GM21515 (cell line): ENCODE measurements at regions not wholly inside any gene's neighbourhood (a gene's known extent, or its start where the extent isn't known, plus 50 kb on each side); places are given as distances from the start of the nearest gene placed in this dataset.

Source experiments
- ATAC-seq: cut with Tn5 transposase; IDR thresholded peaks from one replicate; pipeline ENCODE4 v1.9.1; 2021; ENCODE audit not compliant: unreplicated experiment

DNA sequence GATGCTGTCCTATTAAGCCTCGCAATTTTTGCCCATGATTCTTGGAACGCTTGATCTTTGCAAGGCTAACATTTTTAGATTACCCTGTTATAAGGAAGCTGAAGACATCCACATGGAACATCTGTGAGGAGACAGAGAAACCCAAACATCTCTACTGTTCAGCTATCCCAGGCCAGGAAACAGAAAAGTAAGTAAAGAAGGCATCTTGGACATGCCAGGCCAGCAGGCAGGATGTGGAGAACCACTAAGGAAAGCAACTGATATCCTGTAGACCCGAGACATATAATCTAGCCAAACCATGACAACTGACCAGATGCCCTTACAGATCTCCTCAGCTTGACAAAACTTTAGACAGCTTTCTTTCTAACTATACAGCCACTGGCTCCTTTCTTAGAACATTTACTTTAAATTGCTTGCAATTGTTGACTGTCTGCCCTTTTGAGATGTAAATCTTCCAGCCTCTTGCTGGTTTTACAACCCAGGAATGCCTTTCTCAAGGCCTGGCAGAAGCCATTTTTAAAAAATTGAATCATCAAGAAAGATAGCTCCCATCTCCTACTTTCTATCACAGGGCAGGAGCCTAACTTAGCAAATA is 255.8 kb upstream of the DACH1 start:
- no peak for ATAC-seq

DNA sequence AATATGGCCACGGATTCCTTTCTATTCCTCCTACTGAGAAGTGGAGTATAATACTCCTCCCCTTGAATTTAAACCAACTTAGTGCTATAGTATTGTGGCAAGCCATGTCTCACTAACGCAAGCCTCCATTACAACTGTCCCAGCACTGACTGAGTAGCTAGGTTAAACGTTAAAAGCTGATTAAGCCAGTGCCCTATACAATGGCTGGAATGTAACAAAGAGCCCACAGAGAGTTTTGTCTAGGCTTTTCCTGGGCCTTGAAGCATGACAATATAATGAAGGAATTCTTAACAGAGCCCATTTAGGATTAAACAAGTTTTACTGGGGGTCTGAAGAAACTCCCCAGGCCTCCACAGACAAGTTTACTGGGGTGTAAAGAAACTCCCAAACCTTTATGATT is 254.5 kb upstream of the DACH1 start:
- no peak for ATAC-seq

DNA sequence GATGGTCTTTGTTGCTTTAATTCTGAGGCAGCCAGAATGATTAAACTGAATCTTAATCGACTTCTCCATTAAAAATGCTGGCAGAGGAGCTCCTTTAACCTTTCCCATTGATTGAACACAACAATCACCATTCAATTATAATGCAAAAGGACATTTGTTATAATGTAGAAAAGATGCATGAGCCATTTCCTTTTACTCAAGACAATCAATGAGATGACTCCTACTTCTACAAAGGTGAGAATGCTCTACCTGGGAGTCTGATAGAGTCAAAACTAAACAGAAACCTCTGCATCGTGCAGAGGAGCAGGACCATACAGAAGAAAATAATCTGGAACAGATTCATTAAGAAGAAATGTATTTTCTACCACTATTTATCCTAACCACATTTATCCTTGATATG is 253.6 kb upstream of the DACH1 start:
- ATAC-seq, result no peak

DNA sequence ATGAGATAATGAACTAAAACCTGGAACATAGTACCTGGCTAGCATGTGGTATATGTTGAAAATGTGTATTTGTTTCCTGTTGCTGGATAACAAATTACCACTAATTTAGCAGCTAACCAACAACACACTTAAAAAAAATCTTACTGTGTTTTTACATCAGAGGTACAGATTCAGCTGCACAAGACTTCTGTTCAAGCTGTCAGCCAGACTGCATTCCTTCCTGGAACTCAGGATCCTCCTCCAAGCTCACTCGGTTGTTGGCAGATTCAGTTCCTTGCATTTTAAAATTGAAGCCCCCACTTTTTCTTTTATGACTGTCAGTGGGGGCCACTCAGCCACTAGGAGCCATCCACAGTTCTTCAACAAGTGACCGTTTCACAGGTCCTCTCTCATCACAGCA is 246.9 kb upstream of the DACH1 start:
- ATAC-seq, result no peak

DNA sequence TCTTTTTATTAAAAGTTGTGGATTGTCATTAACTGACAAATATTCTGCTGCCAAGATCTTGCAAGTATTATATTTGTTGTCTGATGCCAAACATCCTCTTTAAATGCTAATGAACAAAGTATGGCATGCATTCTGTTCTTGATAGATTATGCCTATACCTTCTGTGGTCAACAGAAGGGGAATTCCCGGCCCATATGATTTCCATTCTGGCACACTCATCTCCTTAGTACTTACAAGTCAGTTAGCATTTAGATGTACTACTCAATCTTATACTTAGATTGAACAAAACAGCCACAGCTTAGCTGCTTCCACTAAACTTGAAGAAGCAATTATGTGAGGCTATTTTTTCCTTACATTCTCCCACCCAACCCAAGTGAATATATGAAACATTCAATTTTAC is 246.1 kb upstream of the DACH1 start:
- ATAC-seq, result no peak

DNA sequence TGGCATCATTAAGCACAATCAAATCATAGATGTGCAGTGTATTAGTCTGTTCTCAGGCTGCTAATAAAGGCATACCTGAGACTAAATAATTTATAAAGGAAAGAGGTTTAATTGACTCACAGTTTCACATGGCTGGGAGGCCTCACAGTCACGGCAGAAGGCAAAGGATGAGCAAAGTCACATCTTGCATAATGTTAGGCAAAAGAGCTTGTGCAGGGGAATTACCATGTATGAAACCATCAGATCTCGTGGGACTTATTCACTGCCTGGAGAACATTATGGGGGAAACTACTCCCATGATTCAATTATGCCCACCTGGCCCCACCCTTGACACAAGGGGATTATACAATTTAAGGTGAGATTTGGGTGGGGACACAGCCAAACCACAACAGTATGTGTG is 245.2 kb upstream of the DACH1 start:
- no peak for ATAC-seq

DNA sequence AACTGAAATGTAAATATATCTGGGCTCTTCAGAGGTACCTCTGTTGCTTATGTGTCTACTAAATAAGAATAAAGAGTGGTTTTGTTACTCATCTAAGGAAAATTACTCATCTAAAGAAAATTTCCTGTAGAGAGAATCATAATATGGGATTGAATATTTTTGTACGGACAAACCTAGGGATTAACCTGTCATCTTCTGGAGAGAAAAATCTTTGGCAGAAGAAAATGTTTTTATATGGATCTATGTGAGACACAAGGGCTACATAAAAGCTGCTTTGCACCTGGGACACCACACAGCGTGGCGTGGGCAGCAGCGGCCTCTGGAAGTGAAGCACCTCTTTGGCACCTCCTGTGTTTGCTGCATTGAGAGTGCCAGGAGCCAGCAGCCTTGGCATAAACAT is 242.9 kb upstream of the DACH1 start:
- no peak for ATAC-seq

DNA sequence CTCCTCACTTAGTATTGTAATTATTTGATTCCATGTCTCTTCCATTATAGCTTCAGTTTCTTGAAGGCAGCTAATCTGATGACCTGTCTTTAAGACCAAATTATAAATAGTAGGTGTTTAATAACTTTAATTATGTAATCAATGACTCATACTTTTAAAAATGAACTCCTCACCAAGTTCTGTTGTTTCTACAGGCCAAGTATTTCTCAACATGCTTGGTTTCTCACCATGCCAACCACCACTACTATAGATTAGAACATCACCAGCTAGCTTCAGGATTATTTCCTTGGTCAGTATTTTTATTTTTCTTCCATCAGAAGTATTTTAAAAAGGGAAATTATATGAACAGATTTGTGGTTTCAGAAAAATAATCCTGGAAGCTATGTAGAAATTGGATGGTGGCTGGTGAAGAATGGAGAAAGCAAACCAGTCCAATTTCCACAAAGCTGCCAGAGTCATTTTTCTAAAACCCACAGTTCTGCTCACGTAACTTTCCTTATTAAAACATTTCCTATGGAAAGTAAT is 237.7 kb upstream of the DACH1 start:
- ATAC-seq, result no peak

DNA sequence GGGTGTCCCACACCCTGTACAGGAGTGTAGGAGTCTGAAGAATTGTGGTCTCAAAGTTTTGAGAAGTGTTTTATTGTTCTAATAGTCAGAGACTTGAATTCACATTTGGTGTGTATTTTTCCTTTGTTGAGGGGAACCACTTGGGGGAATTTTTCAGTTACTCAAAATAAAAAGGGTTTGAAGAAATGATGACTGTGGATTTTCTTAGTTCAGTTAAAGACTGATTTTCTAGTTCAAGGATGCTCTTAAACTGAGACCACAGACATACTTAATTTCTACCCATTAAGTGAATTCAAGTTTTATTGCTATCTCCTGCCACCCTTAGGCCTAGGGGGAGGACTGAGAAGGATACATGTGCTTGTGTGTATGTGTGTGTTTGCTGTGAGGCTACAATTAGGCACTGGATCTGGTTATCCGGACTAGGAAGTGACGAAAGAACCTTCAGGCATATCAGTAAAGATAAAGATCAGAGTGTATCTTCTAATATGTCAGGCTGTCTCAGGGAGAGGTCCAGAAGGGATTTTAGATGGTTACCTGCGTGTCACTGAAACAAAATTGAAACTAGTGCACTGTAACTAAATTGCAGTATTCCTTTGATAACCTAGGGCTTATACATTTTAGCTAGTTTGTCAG is 234.9 kb upstream of the DACH1 start:
- no peak for ATAC-seq

DNA sequence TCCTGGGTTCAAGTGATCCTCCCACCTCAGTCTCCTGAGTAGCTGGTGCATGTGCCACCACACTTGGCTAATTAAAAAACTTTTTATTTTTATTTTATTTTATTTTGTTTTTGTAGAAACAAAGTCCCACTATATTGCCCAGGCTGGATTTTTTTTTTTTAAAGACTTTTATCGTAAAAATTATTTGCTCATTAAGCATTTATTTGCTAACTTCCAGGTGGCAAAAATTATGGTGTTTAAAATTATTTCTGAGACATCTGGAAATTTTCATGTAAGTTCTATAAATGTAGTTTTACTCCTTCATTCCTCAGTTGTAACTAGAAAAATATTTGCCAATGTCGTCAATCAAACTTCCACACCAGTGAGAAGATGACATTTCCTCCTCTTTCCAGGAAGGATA is 233.3 kb upstream of the DACH1 start:
- ATAC-seq, result no peak

DNA sequence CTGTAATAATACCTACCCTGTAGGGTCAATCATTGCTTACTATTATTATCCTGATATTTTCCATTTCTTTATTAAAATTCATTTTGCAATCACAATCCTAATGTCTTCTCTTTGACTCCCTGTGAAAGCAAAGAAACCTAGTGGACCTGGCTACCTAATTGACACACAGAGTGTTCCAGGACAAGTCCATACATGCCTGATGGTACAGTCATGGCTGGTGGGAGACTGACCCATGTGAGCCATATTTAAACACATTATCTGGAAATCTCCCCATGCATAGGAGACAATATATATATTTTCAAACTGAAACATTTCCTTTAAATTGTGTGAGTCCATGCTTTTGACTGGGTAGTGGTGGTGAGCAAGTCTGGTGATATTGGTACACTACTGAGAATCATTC is 230.6 kb upstream of the DACH1 start:
- ATAC-seq, result no peak

DNA sequence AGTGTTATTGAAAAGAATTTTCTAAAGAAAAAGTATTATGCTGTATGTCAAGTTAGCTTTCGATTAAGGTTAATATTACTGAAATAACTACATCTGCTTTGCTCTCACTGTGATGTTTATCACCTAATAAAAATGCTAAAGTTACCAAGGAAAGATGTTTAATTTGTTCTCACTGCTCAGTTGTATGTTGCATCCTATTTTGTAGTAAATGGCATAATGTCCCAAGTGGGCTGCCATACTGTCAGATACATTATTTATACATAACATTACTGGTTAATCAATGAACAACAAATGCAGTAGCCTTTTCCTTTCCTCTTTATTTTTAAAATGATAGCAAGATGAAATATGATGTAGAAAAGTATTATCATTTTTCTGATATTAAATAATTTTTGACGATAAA is 226.3 kb upstream of the DACH1 start:
- no peak for ATAC-seq

DNA sequence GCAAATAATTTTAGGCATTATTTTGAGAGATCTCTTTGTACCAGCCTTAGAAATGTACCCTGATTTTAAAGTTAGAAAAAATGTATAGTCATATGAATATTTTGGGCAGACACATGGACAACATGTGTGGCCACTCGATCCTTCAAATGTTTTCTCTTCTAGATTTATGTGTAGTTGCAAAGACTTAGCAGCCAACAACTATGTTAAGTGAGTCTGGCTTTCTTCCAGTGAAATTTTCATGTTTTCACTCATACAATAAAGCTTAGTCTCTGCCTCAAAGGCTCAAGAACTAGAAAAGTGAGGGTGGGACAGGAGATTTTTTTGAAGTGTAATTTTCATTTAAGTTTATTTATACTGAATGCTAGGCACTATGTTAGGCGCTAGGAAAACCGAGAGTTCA is 207.7 kb upstream of the DACH1 start:
- no peak for ATAC-seq

DNA sequence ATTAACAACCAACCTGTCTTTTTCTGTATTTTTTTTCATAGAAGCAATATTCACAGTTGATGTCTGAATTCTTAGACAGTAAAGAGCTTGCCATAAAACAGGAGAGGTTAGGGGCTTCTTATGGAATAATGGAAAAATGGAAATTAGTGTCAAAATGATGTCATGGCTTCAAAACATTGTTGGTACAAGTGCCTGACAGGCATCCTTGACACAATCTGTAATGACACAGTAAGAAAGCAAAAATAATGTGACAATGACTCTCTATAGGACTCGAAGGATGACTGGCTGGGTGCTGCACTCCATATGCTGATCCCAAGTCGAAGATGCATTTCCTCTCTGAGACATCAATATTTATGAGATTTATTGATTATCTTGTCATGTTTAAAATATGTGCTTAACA is 205.3 kb upstream of the DACH1 start:
- ATAC-seq, result no peak

DNA sequence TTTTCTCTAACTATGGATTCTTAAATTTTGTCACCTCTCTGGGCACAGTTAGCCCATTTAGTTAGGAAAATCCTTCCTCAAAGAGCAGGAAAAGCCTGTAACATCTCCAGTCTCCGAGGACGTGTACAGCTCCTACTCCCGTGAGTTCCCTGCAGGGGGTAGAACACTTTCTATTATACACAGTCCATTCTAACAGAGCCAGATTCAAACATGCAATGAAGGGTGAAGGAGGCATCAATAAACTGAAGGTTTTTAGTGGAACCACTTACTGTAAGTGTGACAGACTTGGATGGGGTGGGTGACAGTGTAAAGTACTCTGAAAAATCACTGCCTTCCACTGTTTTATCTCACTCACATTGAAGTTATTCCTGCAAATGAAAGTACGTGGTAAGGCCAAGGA is 204.7 kb upstream of the DACH1 start:
- no peak for ATAC-seq

DNA sequence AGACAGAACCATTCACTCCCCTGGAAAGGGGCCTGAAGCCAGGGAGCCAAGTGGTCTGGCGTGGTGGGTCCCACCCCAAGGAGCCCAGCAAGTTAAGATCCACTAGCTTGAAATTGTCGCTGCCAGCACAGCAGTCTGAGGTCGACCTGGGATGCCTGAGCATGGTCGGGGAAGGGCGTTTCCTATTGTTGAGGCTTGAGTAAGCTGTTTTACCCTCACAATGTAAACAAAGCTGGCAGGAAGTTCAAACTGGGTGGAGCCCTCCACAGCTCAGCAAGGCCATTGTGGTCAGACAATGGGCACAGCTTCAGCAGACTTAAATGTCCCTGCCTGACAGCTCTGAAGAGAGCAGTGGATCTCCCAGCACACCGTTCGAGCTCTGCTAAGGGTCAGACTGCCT is 195.6 kb upstream of the DACH1 start:
- no peak for ATAC-seq

DNA sequence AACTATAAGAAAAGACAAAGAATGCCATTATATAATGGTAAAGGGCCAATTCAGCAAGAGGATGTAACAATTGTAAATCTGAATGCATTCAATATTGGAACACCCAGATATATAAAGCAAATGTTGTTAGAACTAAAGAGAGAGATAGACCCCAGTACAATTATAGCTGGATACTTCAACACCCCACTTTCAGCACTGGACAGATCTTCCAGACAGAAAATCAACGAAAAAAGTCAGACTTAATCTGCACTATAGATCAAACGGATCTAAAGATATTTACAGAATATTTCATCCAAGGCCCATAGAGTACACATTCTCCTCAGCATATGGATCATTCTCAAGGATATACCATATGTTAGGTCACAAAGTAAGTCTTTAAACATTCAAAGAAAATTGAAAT is 194.6 kb upstream of the DACH1 start:
- no peak for ATAC-seq

DNA sequence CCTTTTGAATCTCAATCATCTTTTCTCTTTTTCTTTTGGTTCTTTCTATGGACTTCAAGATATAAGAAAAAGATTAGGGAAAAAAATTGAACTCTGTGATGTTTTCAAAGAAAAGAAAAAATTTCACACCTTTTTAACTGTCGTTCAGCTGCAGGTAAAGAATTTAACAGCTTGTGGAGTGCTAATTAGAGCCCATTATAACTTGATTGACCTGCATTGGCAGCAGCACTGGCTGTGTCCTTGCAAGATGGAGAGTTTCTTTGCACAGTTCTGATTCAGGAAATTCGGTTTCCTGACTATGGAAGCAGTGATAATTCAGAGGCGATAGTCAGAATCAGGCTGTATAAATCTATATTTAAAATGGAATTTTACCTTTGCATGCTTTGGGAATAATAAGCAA is 183.2 kb upstream of the DACH1 start:
- ATAC-seq, result no peak

DNA sequence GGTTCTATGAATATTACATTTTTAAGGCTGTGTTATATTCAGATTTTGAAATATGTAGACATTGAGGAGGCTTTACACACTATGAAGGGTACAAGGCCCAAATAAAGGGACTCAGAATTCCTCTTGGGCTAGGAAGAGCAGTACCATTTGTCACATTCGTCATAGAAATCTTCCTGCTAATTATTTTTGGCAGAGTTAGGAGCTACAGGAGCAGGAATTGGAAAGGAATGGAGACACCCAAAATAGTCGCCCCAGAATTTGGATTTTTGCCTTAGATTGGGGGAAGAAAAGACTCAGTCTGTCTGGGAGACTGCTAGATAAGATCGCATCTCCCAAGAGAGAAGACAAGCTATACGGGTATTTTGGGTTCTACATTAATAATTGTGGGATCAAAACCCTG is 176.4 kb upstream of the DACH1 start:
- ATAC-seq, result no peak

DNA sequence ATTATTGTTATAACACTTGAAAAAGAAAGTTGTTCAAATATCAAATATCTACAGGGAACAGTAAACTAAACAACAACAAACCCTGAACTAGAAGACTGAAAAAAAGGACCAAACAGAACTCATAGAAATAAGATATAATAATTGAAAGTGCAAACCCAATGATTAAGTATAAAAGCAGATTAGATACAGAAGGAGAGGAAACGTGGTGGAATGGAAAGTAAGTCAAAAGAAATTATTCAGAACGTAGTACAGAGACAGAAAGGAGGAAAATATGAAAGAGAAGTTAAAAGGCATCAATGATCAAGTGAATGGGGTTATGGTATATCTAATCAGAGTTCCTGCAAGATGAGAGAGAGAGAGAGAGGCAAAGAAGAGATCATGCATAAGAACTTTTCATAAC is 174.2 kb upstream of the DACH1 start:
- ATAC-seq, result no peak

DNA sequence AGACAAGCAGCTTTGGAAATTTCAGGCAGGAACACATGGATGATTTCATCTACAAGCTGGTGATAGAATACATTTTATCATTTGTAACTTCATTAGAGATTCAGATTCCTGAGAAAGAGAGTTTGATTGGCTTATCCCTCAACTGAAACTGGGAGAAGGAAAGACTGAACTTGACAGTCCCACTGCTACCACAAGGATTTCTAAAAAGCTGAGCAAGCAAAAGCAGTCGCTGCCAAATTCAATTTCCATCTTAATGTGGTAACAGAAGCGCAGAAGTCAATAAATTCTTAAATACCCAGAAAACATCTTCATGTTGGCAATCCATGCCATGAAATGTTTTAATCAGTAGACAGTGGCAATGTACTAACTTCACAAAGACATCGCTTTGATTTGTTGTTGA is 172.1 kb upstream of the DACH1 start:
- no peak for ATAC-seq

DNA sequence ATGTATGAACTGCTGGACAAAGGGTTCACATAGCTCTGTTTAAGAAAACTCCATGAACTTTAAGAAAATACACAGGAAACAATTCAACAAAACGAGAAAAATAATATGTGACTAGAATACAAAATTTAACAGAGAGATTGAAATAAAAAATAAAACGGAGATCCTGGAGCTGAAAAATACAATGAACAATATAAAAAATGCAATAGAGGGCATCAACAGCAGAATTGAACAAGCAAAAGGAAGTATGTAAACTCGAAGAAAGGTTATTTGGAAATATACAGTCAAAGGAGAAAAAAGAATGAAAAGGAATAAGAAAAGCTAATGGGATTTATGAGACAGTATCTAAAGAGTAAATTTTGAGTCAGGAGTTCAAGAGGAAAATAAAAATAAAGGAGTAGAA is 163.0 kb upstream of the DACH1 start:
- no peak for ATAC-seq

DNA sequence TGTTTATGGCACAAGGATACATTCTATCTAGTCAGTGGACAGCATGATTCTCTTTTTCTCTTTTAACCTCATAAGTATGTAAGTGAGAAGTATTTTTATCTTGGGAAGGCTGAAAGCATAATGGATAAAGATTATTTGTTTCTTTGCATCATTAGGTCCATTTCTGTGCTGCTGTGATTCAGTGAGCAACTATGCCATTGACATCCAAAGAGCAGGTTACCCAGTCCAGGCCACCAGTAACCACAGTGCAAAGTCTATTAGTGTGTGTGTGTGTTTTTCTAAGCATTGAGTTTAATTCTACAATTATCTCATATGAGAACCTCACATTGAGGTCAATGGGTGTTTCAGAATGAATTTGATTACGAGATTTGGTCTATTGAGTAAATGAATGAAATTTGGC is 158.8 kb upstream of the DACH1 start:
- ATAC-seq, result no peak
